Parathyroid adenoma (tissue), 2 donors: ENCODE measurements at regions not wholly inside any gene's neighbourhood (a gene's known extent, or its start where the extent isn't known, plus 50 kb on each side); places are given as distances from the start of the nearest gene placed in this dataset.

ENCODE experiments used
- H2AFZ ChIP-seq: fragments of 300-600 bp; sonication (generic); one replicate; pipeline ENCODE4 v1.7.0; 2017; ENCODE audit warnings: antibody characterized with exemption, mild to moderate bottlenecking
- H3K27ac ChIP-seq: fragments of 300-600 bp; sonication (generic); one replicate; pipeline ENCODE4 v1.7.0; 2017
- H3K27me3 ChIP-seq: fragments of 300-600 bp; sonication (generic); one replicate; pipeline ENCODE4 v1.7.0; 2017; ENCODE audit warnings: low read length; ENCODE audit not compliant: control insufficient read depth, insufficient read depth
- H3K36me3 ChIP-seq: fragments of 300-600 bp; sonication (generic); one replicate; pipeline ENCODE4 v1.7.0; 2017; ENCODE audit warnings: low read length; ENCODE audit not compliant: control insufficient read depth, insufficient read depth
- H3K4me1 ChIP-seq: fragments of 300-600 bp; sonication (generic); one replicate; pipeline ENCODE4 v1.7.0; 2017; ENCODE audit warnings: control low read depth
- H3K4me2 ChIP-seq: fragments of 300-600 bp; sonication (generic); one replicate; pipeline ENCODE4 v1.7.0; 2017; ENCODE audit warnings: low read length
- H3K4me3 ChIP-seq: fragments of 300-600 bp; sonication (generic); one replicate; pipeline ENCODE4 v1.7.0; 2017; ENCODE audit warnings: low read depth, low read length
- H3K79me2 ChIP-seq: fragments of 300-600 bp; sonication (generic); one replicate; pipeline ENCODE4 v1.7.0; 2017; ENCODE audit warnings: control low read depth
- H3K9ac ChIP-seq: fragments of 300-600 bp; sonication (generic); one replicate; pipeline ENCODE4 v1.7.0; 2017; ENCODE audit warnings: mild to moderate bottlenecking
- H3K9me3 ChIP-seq: fragments of 300-600 bp; sonication (generic); one replicate; pipeline ENCODE4 v1.7.0; 2017; ENCODE audit warnings: low read length; ENCODE audit not compliant: control insufficient read depth
- TF ChIP-seq, protein P1 (sequence below): fragments of 300-600 bp; sonication (generic); IDR thresholded peaks from one replicate; pipeline ENCODE4 v1.7.0; 2017; ENCODE audit warnings: antibody characterized with exemption, mild to moderate bottlenecking
- donor health status: primary hyperparathyroidism.

DNA sequence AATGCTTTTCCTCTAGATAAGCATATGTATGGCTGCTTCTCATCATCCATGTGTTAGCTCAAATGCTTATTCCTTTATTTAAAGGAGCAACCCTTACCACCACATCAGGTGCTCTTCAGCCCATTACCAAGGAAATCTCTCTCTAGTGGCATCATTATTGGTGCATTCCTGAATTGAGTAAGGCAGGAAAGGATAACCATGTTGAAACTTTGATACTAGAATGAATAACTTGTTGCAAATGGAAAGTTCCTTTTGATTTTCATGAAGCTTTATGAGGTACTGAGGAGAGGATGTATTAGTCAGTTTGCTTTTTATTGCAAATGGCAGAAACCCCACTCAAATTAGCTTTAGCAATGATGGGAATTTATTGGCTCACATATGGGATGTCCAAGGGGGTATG, 212.3 kb upstream of the FGF13 start:
- Histone ChIP-seq H3K4me3 (no peak overlapping the region), H2AFZ (no peak overlapping the region), H3K4me1 (no peaks in the 10 kb centered on the region), H3K9ac (no peak overlapping the region), H3K36me3 (no peaks in the 10 kb centered on the region), H3K27me3 (no peaks in the 10 kb centered on the region), H3K79me2 (no peaks in the 10 kb centered on the region), H3K4me2 (no peak overlapping the region), H3K27ac (no peak overlapping the region), H3K9me3 (no peaks in the 10 kb centered on the region)
- TF ChIP-seq, protein P1, sequence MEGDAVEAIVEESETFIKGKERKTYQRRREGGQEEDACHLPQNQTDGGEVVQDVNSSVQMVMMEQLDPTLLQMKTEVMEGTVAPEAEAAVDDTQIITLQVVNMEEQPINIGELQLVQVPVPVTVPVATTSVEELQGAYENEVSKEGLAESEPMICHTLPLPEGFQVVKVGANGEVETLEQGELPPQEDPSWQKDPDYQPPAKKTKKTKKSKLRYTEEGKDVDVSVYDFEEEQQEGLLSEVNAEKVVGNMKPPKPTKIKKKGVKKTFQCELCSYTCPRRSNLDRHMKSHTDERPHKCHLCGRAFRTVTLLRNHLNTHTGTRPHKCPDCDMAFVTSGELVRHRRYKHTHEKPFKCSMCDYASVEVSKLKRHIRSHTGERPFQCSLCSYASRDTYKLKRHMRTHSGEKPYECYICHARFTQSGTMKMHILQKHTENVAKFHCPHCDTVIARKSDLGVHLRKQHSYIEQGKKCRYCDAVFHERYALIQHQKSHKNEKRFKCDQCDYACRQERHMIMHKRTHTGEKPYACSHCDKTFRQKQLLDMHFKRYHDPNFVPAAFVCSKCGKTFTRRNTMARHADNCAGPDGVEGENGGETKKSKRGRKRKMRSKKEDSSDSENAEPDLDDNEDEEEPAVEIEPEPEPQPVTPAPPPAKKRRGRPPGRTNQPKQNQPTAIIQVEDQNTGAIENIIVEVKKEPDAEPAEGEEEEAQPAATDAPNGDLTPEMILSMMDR, result no peak

DNA sequence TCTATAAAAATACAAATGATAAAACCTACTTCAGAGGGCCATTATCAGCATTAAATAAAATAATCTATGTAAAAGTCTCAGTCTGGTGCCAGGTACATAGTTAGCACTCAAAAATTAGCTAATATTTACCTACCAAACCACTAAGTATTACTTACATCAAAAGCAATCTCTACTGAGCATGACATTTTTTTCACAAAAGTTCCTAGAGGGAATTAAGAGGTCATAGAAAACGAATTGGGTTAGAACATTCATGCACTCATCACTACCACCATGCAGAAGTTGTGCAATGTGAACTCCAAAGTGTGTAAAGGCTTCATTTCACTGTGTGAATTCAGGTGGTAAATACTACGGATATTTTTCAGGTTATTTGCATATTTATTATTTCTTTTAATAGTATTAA, 209.5 kb upstream of the FGF13 start:
- TF ChIP-seq, protein P1, result no peak

DNA sequence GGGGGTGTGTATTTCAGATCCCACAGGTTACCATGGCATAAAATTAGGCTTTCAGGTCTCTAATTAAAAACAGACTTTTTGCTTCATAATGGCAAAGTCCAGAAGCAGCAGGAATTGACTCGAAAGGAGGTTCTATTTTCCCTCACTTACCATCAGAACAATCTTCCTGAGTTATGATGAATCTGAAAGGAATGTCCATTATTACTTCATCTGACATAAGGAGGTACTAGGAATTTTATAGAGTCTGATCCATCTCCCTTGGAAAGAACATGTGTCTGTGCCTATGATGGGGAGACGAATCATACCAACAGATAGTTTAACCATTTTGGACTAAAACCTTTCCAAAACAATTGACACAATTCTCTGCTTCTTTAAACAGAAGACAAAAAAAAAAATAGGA, 206.3 kb upstream of the FGF13 start:
- TF ChIP-seq, protein P1, result no peak
- H3K27ac ChIP-seq, result no peak overlapping the region
- no peak overlapping the region for H3K9ac ChIP-seq
- no peaks in the 10 kb centered on the region for H3K4me1 ChIP-seq
- no peaks in the 10 kb centered on the region for H3K9me3 ChIP-seq
- no peak overlapping the region for H3K4me3 ChIP-seq
- no peaks in the 10 kb centered on the region for H3K36me3 ChIP-seq
- no peaks in the 10 kb centered on the region for H3K79me2 ChIP-seq
- H2AFZ ChIP-seq, result no peak overlapping the region
- H3K4me2 ChIP-seq, result no peak overlapping the region
- H3K27me3 ChIP-seq, result no peaks in the 10 kb centered on the region

More for the DNA sequence above, 209.5 kb upstream of the FGF13 start:
- Histone ChIP-seq H2AFZ (no peak overlapping the region), H3K36me3 (no peaks in the 10 kb centered on the region), H3K79me2 (no peaks in the 10 kb centered on the region), H3K27me3 (no peaks in the 10 kb centered on the region), H3K4me3 (no peak overlapping the region), H3K9me3 (no peaks in the 10 kb centered on the region), H3K4me2 (no peak overlapping the region), H3K9ac (no peak overlapping the region), H3K27ac (no peak overlapping the region), H3K4me1 (no peaks in the 10 kb centered on the region)

DNA sequence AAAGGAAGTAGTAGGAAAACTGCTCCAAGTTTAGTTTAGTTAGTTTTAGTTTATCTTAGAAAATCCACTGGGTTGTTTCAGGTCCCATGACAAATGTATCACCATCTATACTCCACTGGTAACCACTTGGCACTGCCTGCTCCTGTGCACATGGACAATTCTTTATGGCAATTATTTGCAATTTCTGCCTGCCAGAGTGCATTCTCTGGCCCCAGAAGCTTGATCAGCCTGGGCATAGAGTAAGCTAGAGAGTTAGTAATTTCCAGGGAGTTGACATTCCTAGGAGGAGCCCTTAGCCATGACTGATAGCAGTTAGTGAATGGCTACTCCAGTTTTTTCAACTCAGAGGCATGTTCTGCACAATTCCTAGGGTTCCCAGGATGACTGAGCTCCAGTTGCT, 203.2 kb upstream of the FGF13 start:
- Histone ChIP-seq H3K79me2 (no peaks in the 10 kb centered on the region), H2AFZ (no peak overlapping the region)

DNA sequence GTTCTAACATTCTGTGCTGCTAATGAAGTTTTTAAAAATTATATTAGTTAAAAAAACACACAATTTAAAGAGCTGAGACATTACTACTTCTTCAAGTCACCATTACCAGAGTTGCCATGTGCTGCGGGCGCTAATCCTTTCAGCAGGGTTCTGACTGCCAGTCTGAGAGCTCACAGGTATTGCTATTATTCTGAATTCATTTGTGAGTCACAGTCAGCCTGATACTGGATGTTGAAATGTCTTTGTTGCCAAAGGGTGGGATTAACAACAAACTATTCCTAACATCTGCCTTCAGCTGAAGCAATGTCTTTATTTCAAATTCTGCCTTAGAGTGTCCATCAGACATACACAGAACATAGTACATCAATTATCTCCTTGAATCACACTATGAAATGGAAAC, 197.1 kb upstream of the FGF13 start:
- Histone ChIP-seq H3K27me3 (no peaks in the 10 kb centered on the region), H3K4me1 (no peaks in the 10 kb centered on the region), H3K4me3 (no peak overlapping the region), H3K36me3 (no peaks in the 10 kb centered on the region), H3K9me3 (no peaks in the 10 kb centered on the region), H2AFZ (no peak overlapping the region), H3K9ac (no peak overlapping the region), H3K4me2 (no peak overlapping the region), H3K27ac (no peak overlapping the region), H3K79me2 (no peaks in the 10 kb centered on the region)
- TF ChIP-seq, protein P1, result no peak

More for the DNA sequence above, 203.2 kb upstream of the FGF13 start:
- Histone ChIP-seq H3K9me3 (no peaks in the 10 kb centered on the region), H3K4me2 (no peak overlapping the region), H3K4me1 (no peaks in the 10 kb centered on the region), H3K9ac (no peak overlapping the region), H3K27ac (no peak overlapping the region), H3K27me3 (no peaks in the 10 kb centered on the region), H3K36me3 (no peaks in the 10 kb centered on the region), H3K4me3 (no peak overlapping the region)
- TF ChIP-seq, protein P1, result no peak
